ENCODE measurements at regions not wholly inside any gene's neighbourhood (a gene's known extent, or its start where the extent isn't known, plus 50 kb on each side); places are given as distances from the start of the nearest gene placed in this dataset.

- Histone ChIP-seq H3F3A (replicated peaks; ENCODE audit: insufficient read depth) (no peaks in the 10 kb centered on the region), H3K4me3 (ENCODE audit: low read depth in 2 of 2, low read length in 1 of 2) (no peak overlapping the region), H3K9me2 (no peaks in the 10 kb centered on the region), H3K9ac (no peak overlapping the region), H3K4me1 (ENCODE audit: control insufficient read depth in 1 of 2, insufficient read depth in 2 of 2, low read depth in 1 of 2, low read length in 1 of 2) (no peaks in the 10 kb centered on the region), H3K9me3 (no peaks in the 10 kb centered on the region), H3K4me2 (no peak overlapping the region), H2AFZ (ENCODE audit: low read depth) (no peak overlapping the region), H4K20me1 (ENCODE audit: insufficient read depth) (no peaks in the 10 kb centered on the region), H3K27me3 (ENCODE audit: insufficient read depth) (peaks cover 7% of the 10 kb centered on the region; the same call in 1 of the 2 replicates), H3K79me2 (ENCODE audit: insufficient read depth) (no peaks in the 10 kb centered on the region), H3K27ac (ENCODE audit: low read depth in 2 of 2, low read length in 1 of 2) (no peak overlapping the region), H3K36me3 (replicated peaks in 1 of 2; ENCODE audit: control insufficient read depth in 1 of 2, insufficient read depth in 2 of 2, low read length in 1 of 2) (no peaks in the 10 kb centered on the region)
- TF ChIP-seq RAD21 (IDR thresholded peaks at IDR 0.05; ENCODE audit: low read length) (no peak), REST (IDR thresholded peaks at IDR 0.05; ENCODE audit: low read depth, low read length) (no peak), GABPA (IDR thresholded peaks at IDR 0.05; ENCODE audit: low read depth) (no peak), CHD2 (IDR thresholded peaks at IDR 0.05; ENCODE audit: low read length, partially characterized antibody) (no peak), SMC3 (IDR thresholded peaks at IDR 0.05; ENCODE audit: low read depth, low read length) (no peak), FOXM1 (IDR thresholded peaks at IDR 0.05; ENCODE audit: low read depth) (no peak), RCOR1 (IDR thresholded peaks at IDR 0.05; ENCODE audit: low read length) (no peak), ELF1 (IDR thresholded peaks at IDR 0.05) (no peak)
- DNase-seq: no peak
- CTCF ChIA-PET: no interaction called here
- 13% methylated on average over 4 of the region's 4 CpGs for WGBS (ENCODE audit: low lambda C conversion rate)
- POLR2A ChIA-PET: no interaction called here
These were observed 142.4 kb downstream of the RCN1 start for GRCh38 chr11:32233276-32233675.

GRCh38 chr11:32233928-32234327 lies 143.1 kb downstream of the RCN1 start:
- no peaks in the 10 kb centered on the region for H3K79me2 ChIP-seq (ENCODE audit: insufficient read depth)
- H3K4me2 ChIP-seq: no peak overlapping the region
- H2AFZ ChIP-seq (ENCODE audit: low read depth): no peak overlapping the region
- no peaks in the 10 kb centered on the region for H3K36me3 ChIP-seq (replicated peaks in 1 of 2; ENCODE audit: control insufficient read depth in 1 of 2, insufficient read depth in 2 of 2, low read length in 1 of 2)
- H4K20me1 ChIP-seq (ENCODE audit: insufficient read depth): no peaks in the 10 kb centered on the region
- H3K9me2 ChIP-seq: no peaks in the 10 kb centered on the region
- no peaks in the 10 kb centered on the region for H3K4me1 ChIP-seq (ENCODE audit: control insufficient read depth in 1 of 2, insufficient read depth in 2 of 2, low read depth in 1 of 2, low read length in 1 of 2)
- no peaks in the 10 kb centered on the region for H3F3A ChIP-seq (replicated peaks; ENCODE audit: insufficient read depth)
- no peak overlapping the region for H3K27ac ChIP-seq (ENCODE audit: low read depth in 2 of 2, low read length in 1 of 2)
- peaks cover 11% of the 10 kb centered on the region for H3K27me3 ChIP-seq (ENCODE audit: insufficient read depth)
- DNase-seq: no peak
- TF ChIP-seq TCF12 (IDR thresholded peaks at IDR 0.05): no peak
- TF ChIP-seq CTCF (IDR thresholded peaks at IDR 0.05): no peak
- TF ChIP-seq GABPA (IDR thresholded peaks at IDR 0.05; ENCODE audit: low read depth): no peak
- no peak for TF ChIP-seq USF2 (IDR thresholded peaks at IDR 0.05; ENCODE audit: borderline replicate concordance, low read depth, low read length)
- no peak for TF ChIP-seq IRF3 (IDR thresholded peaks at IDR 0.05; ENCODE audit: low read depth, low read length)
- 0% methylated on average over 2 of the region's 2 CpGs for WGBS (ENCODE audit: low lambda C conversion rate)
- H3K9ac ChIP-seq: no peak overlapping the region
- ChIA-PET POLR2A (no interaction called here), CTCF (no interaction called here)
- no peaks in the 10 kb centered on the region for H3K9me3 ChIP-seq
- no peak overlapping the region for H3K4me3 ChIP-seq (ENCODE audit: low read depth in 2 of 2, low read length in 1 of 2)
